ENCODE measurements at regions not wholly inside any gene's neighbourhood (a gene's known extent, or its start where the extent isn't known, plus 50 kb on each side); places are given as distances from the start of the nearest gene placed in this dataset.

DNA sequence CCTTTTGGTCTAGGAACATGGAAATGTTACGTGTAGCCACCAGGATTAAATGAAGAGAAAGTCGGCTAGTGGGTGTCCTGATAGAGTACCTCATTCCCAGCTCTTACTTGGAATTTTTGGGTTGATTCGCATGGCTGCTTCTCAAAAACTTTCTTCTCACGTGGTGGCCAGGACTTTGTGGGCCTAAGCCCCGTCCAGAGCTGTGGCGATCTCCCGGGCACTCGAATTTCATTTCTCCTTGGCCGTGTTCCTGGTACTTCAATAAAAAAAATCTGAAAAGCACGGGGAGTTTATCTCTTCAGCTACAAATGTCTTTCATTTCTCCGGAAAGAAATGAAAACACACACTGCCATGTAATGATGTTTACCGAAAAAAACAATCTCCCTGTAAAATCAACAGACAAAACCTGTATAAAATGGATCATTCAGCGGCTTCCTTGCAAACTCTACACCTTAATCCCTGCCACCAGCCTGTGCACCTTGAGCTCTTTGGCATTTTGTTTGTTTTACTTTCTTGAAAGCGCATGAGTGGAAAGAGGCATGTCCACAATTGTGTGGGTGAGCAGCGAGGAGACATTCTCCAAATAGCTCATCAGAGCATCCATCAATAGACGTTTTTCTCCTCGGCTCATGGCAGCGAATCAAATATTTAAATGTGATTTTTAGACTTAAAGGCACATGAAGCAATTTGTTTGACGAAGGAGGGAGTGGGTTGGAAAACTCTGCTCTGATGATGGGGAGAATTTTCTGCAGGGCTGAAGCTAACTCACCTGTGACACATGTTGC is 173.1 kb downstream of the TFAP2C start:
- TF ChIP-seq POLR2AphosphoS5 (IDR thresholded peaks at IDR 0.05) = no peak
- TF ChIP-seq, protein P1, sequence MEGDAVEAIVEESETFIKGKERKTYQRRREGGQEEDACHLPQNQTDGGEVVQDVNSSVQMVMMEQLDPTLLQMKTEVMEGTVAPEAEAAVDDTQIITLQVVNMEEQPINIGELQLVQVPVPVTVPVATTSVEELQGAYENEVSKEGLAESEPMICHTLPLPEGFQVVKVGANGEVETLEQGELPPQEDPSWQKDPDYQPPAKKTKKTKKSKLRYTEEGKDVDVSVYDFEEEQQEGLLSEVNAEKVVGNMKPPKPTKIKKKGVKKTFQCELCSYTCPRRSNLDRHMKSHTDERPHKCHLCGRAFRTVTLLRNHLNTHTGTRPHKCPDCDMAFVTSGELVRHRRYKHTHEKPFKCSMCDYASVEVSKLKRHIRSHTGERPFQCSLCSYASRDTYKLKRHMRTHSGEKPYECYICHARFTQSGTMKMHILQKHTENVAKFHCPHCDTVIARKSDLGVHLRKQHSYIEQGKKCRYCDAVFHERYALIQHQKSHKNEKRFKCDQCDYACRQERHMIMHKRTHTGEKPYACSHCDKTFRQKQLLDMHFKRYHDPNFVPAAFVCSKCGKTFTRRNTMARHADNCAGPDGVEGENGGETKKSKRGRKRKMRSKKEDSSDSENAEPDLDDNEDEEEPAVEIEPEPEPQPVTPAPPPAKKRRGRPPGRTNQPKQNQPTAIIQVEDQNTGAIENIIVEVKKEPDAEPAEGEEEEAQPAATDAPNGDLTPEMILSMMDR (IDR thresholded peaks at IDR 0.05) = no peak

Data from suprapubic skin (tissue), 3 donors.